LoVo (cell line): ENCODE measurements at regions not wholly inside any gene's neighbourhood (a gene's known extent, or its start where the extent isn't known, plus 50 kb on each side); places are given as distances from the start of the nearest gene placed in this dataset.
"Not testable (repeated sequence)": the region's sequence is repeated elsewhere in the genome, so short reads cannot be mapped to it uniquely, and the experiment has no call there.

ENCODE experiments used
- DNase-seq: peaks from one replicate; pipeline ENCODE4 v3.0.0-alpha.2; 2016; ENCODE audit warnings: low spot score

DNA sequence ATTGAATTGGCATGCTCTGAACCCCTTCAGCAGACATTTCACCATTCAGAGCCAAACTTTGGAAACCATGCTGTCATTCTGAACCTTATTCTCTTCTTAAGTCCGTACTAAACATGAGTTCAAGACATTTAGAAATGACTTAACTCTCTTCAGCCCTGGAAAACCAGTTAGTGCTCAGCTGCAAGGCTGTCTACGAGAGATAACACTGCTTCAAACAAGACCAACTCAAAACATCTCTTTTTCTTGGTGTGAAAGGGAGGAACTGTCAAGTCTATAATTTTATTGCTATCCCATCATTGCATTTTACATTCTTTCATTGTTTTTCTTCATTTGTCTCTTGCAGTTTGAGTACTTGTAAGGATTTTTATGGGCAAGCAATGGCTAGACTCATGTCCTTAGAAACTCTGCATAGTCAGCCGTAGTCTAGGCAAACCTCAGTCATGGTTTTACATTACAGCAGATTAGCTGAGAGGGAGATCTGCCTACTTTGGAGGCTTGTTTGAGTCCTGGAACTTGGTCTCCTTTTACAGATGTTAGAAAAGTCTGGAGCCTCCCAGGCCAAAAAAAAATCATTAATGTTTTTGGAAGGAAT lies 120.6 kb upstream of the JADE1 start:
- DNase-seq, result no peak

DNA sequence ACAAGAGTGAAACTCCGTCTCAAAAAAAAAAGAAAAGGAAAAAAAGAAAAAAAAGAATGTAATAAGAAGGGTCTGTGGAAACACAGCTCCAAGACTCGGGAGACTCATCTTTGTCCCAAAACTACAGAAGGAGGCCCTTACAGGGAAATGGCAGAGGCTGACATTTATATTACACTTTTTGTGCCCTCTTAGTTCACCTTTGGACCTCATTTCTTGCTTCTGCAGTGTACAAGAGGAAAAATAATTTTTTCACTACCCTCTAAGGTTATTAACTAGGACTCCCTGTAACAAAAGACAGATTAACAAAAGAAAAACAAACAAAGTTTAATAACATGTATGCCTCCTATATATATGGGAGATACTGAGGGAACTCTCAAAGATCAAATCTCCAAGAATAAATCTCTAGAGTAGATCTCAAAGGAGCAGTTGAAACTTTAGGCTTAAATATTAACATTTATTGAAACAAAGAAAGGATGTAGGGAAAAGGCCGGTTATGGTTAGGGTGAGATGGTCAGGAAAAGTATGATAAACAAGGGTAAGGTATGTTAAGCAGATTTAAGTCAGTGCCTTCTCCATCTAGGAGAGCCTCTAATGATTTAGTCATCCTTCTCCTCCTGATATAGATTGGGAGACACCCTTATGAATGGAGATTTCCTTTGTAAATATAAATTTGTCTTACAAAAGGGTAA lies 121.3 kb upstream of the JADE1 start:
- DNase-seq, result peak; percentile 22

DNA sequence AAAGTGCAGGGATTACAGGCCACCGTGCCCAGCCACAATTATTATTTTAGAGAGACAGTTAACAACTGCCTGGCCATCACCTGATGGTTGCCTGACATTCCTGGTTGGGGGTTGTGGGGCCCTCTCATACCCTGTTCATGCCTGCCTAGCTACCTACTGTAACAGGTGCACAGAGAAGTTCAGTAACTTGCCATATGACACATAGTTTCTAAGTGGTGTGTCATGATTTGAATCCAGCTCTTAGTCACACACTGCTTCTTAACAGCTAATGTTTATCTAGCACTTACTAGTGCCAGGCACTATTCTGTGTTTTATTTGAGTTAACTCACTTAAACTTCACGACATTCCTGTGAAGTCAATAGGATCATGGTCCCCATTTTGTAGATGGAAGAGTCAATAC lies 122.7 kb upstream of the JADE1 start:
- DNase-seq, result no peak

DNA sequence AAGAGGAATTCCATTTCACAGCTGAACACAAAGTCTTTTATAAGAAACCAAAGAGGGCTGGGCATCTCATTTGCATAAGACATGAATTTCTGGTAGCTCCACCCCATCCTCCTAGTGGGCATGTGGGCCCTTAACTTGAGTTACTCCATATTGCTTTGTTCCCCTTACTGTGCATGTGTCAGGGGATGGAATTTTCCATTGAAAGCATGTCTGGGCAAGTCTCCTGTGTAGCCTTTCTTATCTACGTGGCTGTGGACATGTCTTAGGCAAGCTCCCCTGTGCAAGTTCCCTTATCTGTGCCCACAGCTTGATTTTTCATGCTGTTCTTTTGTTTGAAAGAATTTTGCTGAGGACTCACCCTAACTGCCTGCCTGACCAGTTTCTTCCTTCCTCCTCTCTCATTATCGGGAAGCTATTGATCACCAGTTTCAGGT lies 123.5 kb upstream of the JADE1 start:
- DNase-seq, result no peak

DNA sequence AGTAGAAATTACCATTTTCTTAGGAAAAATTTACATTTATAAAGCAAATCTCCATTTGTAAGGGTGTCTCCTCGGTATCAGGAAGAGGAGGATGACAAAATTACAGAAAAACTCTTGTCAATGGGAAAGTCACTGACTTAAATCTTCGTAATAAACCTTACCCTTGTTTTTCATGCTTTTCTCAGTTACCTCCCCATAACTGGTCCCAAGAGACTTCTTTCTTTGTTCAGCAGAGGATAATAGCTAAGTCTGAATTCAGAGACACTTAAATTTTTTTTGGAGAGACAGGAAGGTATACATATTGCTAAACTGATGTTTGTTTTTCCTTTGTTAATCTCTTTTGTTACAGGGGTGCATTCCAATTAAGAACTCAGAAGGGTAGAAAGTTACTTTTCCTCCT lies 125.5 kb upstream of the JADE1 start:
- no peak for DNase-seq

DNA sequence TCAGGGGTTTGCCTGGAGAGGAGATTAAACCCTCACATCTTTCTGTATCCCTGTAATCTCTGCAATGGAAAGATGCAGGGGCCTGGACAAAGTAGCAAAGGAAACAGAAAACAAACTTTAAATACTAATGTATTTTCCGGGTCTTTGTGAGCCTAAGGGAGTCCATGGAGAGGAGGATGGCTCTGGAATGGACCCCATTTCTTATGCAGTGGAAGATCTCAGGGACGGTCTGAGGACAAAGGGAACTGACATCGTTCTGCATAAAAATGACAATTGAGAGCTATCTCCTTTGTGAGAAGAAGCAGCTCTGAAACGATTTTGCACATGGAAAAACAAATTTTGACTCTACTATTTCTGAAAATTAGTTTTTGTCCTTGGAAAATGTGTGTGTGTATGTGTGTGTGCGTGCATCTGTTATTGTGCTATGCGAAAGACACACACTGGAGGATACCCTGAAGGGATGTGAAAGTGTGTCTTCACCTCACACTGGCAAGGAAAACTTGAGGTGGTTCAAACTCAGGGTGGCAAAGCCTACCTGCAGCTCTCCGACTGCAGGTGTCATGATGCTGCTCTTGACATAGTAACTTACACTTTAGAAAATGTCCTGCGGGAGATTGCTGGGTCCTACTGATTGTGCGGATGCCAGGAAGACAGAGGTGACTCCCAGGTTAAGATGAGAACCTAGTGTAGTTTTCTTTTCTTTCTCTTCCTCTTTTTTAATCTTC lies 126.4 kb upstream of the JADE1 start:
- DNase-seq, result no peak

DNA sequence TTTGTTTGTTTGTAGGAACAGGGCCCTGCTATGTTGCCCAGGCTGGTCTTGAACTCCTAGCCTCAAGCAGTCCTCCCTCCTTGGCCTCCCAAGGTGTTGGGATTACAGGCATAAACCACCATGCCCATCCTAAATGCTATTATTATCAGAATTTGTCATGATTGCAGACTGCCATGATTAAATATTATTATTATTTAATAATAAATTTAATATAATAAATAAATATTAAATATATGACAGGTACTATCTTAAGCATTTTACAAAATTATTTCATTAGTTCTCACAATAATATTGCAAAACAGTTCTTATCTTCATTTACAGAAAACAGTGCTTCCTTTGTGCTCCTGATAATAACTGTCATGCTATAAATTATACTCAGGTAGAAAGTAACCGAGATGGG lies 133.4 kb upstream of the JADE1 start:
- DNase-seq, result no peak

DNA sequence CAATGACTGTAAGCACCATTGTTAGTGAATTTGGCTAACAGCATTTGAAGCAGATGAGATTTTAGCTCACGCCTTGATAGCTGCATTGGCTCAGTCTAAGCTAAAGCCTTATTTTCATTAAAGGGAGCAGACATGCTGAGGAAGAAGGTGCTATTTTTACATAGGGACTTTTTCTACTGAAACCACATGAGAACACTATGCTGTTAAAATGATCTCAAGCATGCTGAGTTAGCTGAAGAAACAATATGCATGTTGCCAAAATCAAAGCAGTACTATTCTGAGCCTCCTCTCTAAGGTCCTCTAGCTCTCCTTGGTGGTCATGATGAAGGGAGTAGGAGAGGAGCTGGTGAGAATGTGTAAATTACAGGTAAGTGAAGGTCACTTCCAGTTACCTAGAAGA lies 134.4 kb upstream of the JADE1 start:
- no peak for DNase-seq

DNA sequence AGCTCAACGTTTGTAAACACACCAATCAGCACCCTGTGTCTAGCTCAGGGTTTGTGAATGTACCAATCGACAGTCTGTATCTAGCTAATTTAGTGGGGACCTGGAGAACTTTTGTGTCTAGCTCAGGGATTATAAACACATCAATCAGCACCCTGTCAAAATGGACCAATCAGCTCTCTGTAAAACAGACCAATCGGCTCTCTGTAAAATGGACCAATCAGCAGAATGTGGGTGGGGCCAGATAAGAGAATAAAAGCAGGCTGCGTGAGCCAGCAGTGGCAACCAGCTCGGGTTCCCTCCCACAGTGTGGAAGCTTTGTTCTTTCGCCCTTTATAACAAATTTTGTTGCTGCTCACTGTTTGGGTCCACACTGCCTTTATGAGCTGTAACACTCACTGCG lies 136.3 kb upstream of the JADE1 start:
- not testable (repeated sequence) for DNase-seq

DNA sequence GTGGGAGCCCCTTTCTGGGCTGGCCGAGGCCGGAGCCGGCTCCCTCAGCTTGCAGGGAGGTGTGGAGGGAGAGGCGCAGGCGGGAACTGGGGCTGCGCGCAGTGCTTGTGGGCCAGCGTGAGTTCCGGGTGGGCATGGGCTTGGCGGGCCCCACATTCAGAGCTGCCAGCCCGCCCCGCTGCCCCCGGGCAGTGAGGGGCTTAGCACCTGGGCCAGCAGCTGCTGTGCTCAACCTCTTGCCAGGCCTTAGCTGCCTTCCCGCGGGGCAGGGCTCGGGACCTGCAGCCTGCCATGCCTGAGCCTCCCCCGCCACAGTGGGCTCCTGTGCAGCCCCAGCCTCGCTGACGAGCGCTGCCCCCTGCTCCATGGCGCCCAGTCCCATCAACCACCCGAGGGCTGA lies 136.9 kb upstream of the JADE1 start:
- DNase-seq, result not testable (repeated sequence)

DNA sequence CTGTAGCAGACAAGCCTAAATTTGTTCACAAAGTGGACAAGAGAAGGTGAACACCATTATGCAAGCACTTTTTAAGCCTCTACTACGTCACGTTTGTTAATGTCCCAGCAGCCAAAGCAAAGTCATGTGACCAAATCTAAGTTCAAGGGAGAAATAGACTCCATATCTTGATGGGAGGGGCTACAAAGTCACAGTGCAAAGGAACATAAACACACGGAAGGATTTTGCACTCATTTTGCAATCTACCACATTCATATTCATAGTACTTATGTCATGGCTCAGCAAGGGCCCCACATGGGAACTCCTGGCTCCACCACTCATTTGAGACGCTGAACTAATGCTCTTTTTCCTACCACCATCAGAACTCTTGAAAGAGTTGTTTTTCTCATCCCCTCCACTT lies 139.0 kb upstream of the JADE1 start:
- no peak for DNase-seq

DNA sequence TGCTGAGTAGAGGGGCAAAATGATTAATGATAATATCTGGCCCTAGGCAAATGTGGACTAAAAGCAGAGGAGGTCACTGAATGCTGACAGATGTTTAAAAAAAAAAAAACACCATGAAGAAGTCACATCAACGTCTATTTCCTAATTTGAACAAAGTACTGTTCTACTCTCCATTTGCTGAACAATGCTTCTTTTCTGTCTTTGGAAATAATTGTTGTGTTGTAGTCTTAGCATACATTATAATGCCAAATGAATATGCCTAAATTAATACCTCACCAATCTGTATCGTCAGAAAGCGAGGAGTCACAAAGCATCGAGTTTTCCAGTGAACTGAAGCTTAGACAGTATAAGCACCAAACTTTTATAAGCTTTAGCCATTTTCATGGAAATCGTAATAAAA lies 140.9 kb upstream of the JADE1 start:
- no peak for DNase-seq

DNA sequence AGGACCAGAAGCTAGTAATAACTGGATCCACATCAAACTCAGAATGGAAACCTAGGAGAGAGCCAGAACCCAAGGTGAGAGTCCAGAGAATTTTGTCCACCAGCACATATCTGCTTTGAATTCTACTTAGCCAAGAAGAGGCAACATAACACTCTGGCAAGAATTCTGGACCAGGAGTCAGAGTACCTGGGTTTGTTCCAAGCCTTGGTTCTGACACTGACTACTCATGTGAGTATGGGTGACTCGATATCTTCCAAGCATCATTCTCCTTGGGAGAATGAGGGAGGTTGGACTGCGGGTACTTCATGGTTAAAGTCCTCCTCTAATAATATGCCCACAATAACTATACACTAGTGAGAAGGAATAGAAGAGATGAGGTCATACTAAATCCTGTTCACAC lies 144.0 kb upstream of the JADE1 start:
- DNase-seq, result no peak

DNA sequence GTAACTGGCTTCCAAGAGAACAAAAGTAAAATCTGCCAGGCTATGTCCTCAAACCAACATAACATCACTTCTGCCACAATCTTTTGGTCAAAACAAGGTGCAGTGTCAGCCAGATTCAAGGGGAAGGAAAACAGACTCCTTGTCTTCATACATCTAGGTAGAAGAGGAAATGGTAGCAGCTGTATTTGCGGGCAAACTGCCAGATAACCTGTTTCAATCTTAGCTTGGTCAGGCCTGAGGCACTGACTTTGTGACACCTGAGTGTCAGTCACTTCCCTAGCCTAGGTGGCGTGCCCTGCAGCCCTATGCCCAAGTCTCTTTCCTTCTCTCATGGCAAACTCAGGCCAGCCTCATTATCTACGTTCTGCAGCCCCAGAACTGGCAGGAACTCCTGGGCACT lies 146.2 kb upstream of the JADE1 start:
- DNase-seq, result no peak

DNA sequence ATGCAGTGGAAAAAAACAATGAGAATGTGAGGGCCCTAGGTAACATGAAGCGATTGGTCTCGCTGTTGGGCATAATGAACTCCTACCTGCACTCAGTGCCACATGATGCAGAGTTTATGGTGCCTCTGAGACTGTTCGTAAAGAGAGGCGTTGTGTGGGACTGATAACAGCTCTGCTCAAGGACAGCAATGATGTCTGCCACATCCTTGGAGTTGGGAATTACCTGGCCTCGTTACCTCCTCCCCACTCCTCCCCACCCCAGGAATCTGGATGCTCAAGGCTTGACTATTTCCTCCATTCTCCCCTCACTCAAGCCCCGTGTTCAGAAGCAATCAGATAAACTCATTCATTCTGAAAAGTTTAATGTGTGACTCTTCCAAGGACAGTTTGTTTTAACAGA lies 148.0 kb upstream of the JADE1 start:
- no peak for DNase-seq

DNA sequence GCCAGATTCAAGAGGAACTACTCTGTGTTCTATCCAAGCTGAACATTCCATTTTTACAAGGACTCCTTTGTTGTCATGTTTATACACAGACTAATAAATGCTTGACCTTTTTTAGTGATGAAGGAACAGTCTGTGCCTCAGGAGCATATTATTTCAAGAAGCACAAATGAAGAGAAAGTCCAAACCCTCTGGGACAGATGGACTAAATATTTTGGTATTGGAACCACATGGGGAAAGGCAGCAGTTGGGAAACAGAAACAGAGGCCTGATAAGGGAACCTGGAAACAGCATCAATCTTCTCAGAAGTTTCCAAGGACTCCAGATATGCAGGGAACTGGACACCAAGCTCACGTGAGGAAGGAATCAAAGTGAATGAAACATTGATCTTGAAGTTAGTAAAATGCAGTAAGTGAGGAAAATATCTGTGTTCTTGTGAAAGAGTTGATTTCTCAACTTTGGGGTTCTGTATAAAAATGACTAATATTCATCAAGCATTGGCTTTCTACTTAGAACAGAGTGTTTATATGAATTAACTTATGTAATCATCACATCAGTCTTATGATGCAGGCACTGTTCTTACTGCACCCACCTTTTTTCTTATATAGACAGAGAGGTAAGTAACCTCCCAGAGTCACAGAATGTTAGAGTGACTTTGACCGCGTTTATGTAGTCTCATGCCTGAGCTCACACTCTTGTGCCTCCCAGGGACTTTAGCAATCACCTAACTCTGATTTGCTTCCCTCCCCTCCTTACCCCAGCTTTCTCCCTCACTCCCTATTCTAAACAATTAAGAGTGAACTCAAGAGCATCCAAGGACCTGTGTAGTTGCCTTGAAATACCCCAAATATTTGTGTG lies 148.9 kb upstream of the JADE1 start:
- DNase-seq, result no peak

DNA sequence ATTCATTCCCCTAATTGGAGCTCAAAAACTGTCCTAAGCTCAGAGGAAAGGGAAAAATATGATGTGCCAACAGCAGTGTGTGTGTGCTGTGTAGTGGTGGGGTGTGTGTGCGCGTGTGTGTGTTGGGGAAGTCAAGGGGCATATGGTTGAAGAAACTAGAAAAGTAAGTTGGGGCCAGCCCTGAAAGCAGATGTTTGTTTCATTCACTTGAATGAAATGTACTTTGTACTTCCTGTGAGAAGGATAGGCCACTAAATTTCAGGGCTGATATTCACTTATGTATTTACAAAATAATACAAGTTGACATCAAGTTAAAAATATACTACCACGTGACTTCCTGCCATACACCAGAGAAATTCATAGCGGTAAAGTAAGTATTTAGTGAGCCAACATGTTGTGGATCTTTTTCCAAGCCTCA lies 151.3 kb upstream of the JADE1 start:
- no peak for DNase-seq

DNA sequence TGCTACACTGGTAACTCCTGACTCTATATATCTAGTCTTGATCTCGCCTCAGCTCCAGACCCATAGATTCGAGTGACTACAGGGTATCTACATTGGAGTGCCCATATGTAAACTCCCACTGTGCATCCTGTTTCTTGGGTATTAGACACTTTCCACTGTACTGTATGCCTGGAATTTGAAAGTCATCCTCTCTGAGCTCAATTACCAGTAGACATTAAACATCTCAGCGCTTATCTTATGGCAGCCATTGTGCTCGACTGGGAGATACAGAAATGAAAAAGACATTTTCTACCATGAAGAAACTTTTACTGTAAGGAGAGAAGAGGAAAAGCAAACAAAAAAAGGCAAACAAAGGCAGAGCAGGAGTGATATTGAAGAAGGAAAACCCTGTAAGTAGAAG lies 151.9 kb upstream of the JADE1 start:
- no peak for DNase-seq

DNA sequence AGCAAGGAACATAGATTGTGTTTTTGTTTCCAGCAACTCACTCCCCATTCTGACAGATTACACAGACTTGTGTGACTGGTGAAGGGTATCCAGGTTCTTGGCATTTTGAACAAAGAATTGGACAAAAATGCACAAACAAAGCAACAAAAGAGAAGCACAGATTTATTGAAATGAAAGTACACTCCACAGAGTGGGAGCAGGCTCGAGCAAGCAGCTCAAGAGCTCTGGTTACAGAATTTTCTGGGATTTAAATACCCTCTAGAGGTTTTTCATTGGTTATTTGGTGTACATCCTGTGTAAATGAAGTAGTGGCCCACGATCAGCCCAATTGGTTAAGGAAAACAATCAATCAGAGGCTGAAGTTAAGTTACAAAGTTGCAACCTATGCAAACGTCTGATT lies 155.0 kb upstream of the JADE1 start:
- no peak for DNase-seq

DNA sequence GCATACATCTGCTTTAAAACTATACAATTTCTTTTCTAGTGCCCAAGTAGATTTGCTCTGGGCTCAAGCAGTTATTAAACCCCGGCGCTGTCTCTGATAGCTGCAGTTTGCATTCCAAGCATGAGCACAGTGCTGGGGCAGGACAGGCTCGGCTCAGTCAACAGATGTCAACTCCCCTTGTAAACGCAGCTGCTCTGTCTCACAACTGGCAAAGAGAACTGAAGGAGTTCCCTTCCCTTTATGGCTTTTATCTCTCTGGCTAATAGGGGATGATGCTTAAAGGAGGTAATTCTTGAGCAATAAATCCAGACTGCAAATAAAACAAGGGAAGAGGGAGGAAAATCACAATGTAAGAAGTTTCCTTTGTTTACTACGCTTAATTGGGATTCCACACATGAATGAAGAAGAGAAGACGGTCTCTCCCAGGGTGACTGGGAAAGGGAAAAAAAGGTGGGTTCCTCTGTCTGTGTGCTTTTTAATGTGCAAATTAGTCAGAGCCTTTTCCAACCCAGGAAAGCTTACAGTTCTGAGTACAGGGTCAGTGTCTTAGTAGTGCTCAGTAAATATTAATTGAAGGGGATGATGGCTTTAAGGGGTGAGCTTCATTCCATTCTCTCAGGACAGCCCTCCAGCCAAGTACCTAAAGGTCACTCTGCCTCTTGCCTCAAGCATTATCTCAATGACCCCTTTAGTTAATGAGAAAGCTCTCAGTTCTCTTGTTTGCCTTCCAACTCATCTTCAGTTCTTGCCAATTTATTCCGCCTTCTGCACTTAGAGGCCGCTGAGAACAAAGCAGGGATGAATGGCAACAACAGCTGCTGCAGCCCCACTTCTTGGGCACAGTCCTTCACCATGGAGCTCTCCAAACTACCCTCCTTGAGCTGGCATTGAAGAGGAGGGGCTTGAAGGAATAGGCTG lies 155.7 kb upstream of the JADE1 start:
- DNase-seq, result no peak

DNA sequence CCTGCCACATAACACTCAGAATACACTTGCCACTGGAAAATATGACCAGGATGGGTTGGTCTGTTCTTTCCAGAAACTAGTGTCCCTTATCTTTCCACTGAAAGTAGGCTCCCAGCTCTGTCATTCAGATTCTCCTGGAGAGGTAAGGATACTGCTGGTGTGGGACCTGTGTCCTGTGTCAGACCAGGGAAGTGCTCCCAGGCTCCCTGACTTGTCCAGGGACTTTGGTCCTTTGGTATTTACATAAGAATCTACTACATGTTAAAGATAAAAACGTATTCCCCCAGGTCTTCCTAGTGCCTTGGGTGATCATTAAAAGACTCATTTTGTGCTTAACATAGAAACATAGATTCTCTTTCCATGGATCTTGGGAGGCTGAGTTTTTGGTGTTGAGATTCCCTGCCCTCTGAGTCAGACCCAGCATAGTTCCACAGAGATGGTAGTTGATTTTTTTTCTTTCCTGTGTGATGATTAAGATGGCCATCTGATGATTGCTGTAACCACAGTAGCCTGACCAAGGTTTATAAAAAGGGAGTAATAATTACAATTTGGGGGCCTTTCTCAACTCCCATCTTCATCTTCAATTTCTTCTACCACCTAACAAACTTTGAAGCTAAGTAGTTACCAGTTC lies 159.8 kb upstream of the JADE1 start:
- DNase-seq, result peak; percentile 15
